Activated naive CD8-positive, alpha-beta T cell treated with anti-CD3 and anti-CD28 coated beads, Interleukin-2, amount 50 U/mL, for 24 hours (primary cell): ENCODE measurements at regions not wholly inside any gene's neighbourhood (a gene's known extent, or its start where the extent isn't known, plus 50 kb on each side); places are given as distances from the start of the nearest gene placed in this dataset.

Source experiments
- ATAC-seq: fragments of 150-1000 bp; cut with Tn5 transposase; one replicate; pipeline ENCODE4 v1.10.0; 2021
- DNase-seq: peaks from one replicate; pipeline ENCODE4 v3.0.0; 2021
- H3K27ac Mint-ChIP-seq: one replicate; pipeline ENCODE4 v1.8.0; 2021; ENCODE audit warnings: mild to moderate bottlenecking, mixed read lengths
- H3K27me3 Mint-ChIP-seq: one replicate; pipeline ENCODE4 v1.8.0; 2021; ENCODE audit warnings: mixed read lengths
- H3K36me3 Mint-ChIP-seq: one replicate; pipeline ENCODE4 v1.8.0; 2021; ENCODE audit warnings: low read depth, mixed read lengths
- H3K4me1 Mint-ChIP-seq: one replicate; pipeline ENCODE4 v1.8.0; 2021; ENCODE audit warnings: mixed read lengths
- H3K4me3 Mint-ChIP-seq: one replicate; pipeline ENCODE4 v1.8.0; 2021; ENCODE audit warnings: mild to moderate bottlenecking, moderate library complexity, mixed read lengths
- H3K9me3 Mint-ChIP-seq: one replicate; pipeline ENCODE4 v1.8.0; 2021; ENCODE audit warnings: mixed read lengths

- Mint-ChIP-seq H3K27me3 (no peaks in the 10 kb centered on the region), H3K4me1 (peaks cover 29% of the 10 kb centered on the region), H3K4me3 (no peak overlapping the region), H3K36me3 (no peaks in the 10 kb centered on the region), H3K27ac (no peak overlapping the region), H3K9me3 (peaks cover 3% of the 10 kb centered on the region)
- ATAC-seq (no peak), DNase-seq (no peak)
Observed at GRCh38 chr9:16121601-16122286, 568.9 kb downstream of the CCDC171 start.

- peak overlapping the region; percentile 87 for H3K27ac Mint-ChIP-seq
- H3K27me3 Mint-ChIP-seq = no peaks in the 10 kb centered on the region
- ATAC-seq = no peak
Observed at GRCh38 chr9:16125629-16126028, 572.8 kb downstream of the CCDC171 start.

GRCh38 chr9:16126042-16126441, 573.2 kb downstream of the CCDC171 start:
- Mint-ChIP-seq H3K36me3 (peaks cover 1% of the 10 kb centered on the region), H3K27me3 (no peaks in the 10 kb centered on the region), H3K4me1 (peaks cover 46% of the 10 kb centered on the region), H3K9me3 (peaks cover 6% of the 10 kb centered on the region), H3K4me3 (peak overlapping the region; percentile 3), H3K27ac (peak overlapping the region; percentile 87)
- DNase-seq (no peak), ATAC-seq (peak; percentile 78)

More at GRCh38 chr9:16125629-16126028, 572.8 kb downstream of the CCDC171 start:
- Mint-ChIP-seq H3K4me1 (peaks cover 46% of the 10 kb centered on the region), H3K36me3 (peaks cover 1% of the 10 kb centered on the region), H3K9me3 (peaks cover 6% of the 10 kb centered on the region), H3K4me3 (no peak overlapping the region)
- no peak for DNase-seq

- DNase-seq (no peak), ATAC-seq (no peak)
- Mint-ChIP-seq H3K36me3 (peaks cover 1% of the 10 kb centered on the region), H3K27me3 (no peaks in the 10 kb centered on the region), H3K4me1 (peaks cover 40% of the 10 kb centered on the region), H3K27ac (peak overlapping the region; percentile 87), H3K4me3 (no peak overlapping the region), H3K9me3 (peaks cover 6% of the 10 kb centered on the region)
Observed at GRCh38 chr9:16128003-16128402, 575.2 kb downstream of the CCDC171 start.

- Mint-ChIP-seq H3K36me3 (peaks cover 1% of the 10 kb centered on the region), H3K4me3 (no peak overlapping the region), H3K9me3 (peaks cover 3% of the 10 kb centered on the region), H3K4me1 (peaks cover 53% of the 10 kb centered on the region), H3K27ac (no peak overlapping the region), H3K27me3 (no peaks in the 10 kb centered on the region)
- DNase-seq (no peak), ATAC-seq (no peak)
Observed at GRCh38 chr9:16131264-16131663, 578.4 kb downstream of the CCDC171 start.

- H3K27me3 Mint-ChIP-seq = no peaks in the 10 kb centered on the region
- H3K9me3 Mint-ChIP-seq = no peaks in the 10 kb centered on the region
- peaks cover 1% of the 10 kb centered on the region for H3K36me3 Mint-ChIP-seq
- ATAC-seq (no peak), DNase-seq (no peak)
- no peak overlapping the region for H3K27ac Mint-ChIP-seq
- H3K4me3 Mint-ChIP-seq = no peak overlapping the region
- peaks cover 52% of the 10 kb centered on the region for H3K4me1 Mint-ChIP-seq
Observed at GRCh38 chr9:16132513-16132912, 579.7 kb downstream of the CCDC171 start.

GRCh38 chr9:16133032-16133431, 580.2 kb downstream of the CCDC171 start:
- no peak overlapping the region for H3K27ac Mint-ChIP-seq
- no peak overlapping the region for H3K4me3 Mint-ChIP-seq
- H3K27me3 Mint-ChIP-seq = no peaks in the 10 kb centered on the region
- H3K36me3 Mint-ChIP-seq = peaks cover 1% of the 10 kb centered on the region
- no peak for ATAC-seq
- DNase-seq = no peak
- H3K4me1 Mint-ChIP-seq = peaks cover 55% of the 10 kb centered on the region
- H3K9me3 Mint-ChIP-seq = no peaks in the 10 kb centered on the region

- Mint-ChIP-seq H3K4me1 (peaks cover 57% of the 10 kb centered on the region), H3K4me3 (no peak overlapping the region), H3K27me3 (no peaks in the 10 kb centered on the region), H3K9me3 (no peaks in the 10 kb centered on the region), H3K27ac (peak overlapping the region; percentile 73), H3K36me3 (no peaks in the 10 kb centered on the region)
- peak; percentile 31 for DNase-seq
- peak; percentile 62 for ATAC-seq
Observed at GRCh38 chr9:16133556-16134227, 580.8 kb downstream of the CCDC171 start.

GRCh38 chr9:16134351-16134750, 581.5 kb downstream of the CCDC171 start:
- no peaks in the 10 kb centered on the region for H3K9me3 Mint-ChIP-seq
- H3K4me3 Mint-ChIP-seq = no peak overlapping the region
- no peaks in the 10 kb centered on the region for H3K36me3 Mint-ChIP-seq
- peaks cover 60% of the 10 kb centered on the region for H3K4me1 Mint-ChIP-seq
- peak overlapping the region; percentile 73 for H3K27ac Mint-ChIP-seq
- H3K27me3 Mint-ChIP-seq = no peaks in the 10 kb centered on the region
- DNase-seq (no peak), ATAC-seq (no peak)

GRCh38 chr9:16135968-16136367, 583.1 kb downstream of the CCDC171 start:
- Mint-ChIP-seq H3K4me3 (no peak overlapping the region), H3K36me3 (no peaks in the 10 kb centered on the region), H3K27me3 (no peaks in the 10 kb centered on the region), H3K4me1 (peaks cover 57% of the 10 kb centered on the region), H3K27ac (peak overlapping the region; percentile 97), H3K9me3 (no peaks in the 10 kb centered on the region)
- ATAC-seq (no peak), DNase-seq (no peak)

- Mint-ChIP-seq H3K4me1 (peaks cover 57% of the 10 kb centered on the region), H3K36me3 (no peaks in the 10 kb centered on the region)
Observed at GRCh38 chr9:16136451-16136850, 583.6 kb downstream of the CCDC171 start.

GRCh38 chr9:16136961-16137360, 584.1 kb downstream of the CCDC171 start:
- ATAC-seq (peak; percentile 4), DNase-seq (no peak)
- Mint-ChIP-seq H3K36me3 (no peaks in the 10 kb centered on the region), H3K27me3 (no peaks in the 10 kb centered on the region), H3K4me1 (peaks cover 57% of the 10 kb centered on the region), H3K27ac (peak overlapping the region; percentile 97), H3K4me3 (no peak overlapping the region), H3K9me3 (no peaks in the 10 kb centered on the region)

More at GRCh38 chr9:16136451-16136850, 583.6 kb downstream of the CCDC171 start:
- no peaks in the 10 kb centered on the region for H3K27me3 Mint-ChIP-seq
- H3K4me3 Mint-ChIP-seq = no peak overlapping the region
- no peaks in the 10 kb centered on the region for H3K9me3 Mint-ChIP-seq
- DNase-seq (peak; percentile 26), ATAC-seq (peak; percentile 18)
- peak overlapping the region; percentile 97 for H3K27ac Mint-ChIP-seq

- Mint-ChIP-seq H3K27me3 (no peaks in the 10 kb centered on the region), H3K27ac (peak overlapping the region; percentile 97), H3K4me1 (peaks cover 45% of the 10 kb centered on the region), H3K36me3 (no peaks in the 10 kb centered on the region), H3K9me3 (no peaks in the 10 kb centered on the region), H3K4me3 (no peak overlapping the region)
- DNase-seq (no peak), ATAC-seq (no peak)
Observed at GRCh38 chr9:16138561-16139491, 586.0 kb downstream of the CCDC171 start.

GRCh38 chr9:16139774-16140173, 586.9 kb downstream of the CCDC171 start:
- ATAC-seq (no peak), DNase-seq (no peak)
- Mint-ChIP-seq H3K27ac (no peak overlapping the region), H3K36me3 (no peaks in the 10 kb centered on the region), H3K9me3 (no peaks in the 10 kb centered on the region), H3K4me3 (no peak overlapping the region), H3K4me1 (peaks cover 44% of the 10 kb centered on the region), H3K27me3 (no peaks in the 10 kb centered on the region)
